ENCODE measurements at regions not wholly inside any gene's neighbourhood (a gene's known extent, or its start where the extent isn't known, plus 50 kb on each side); places are given as distances from the start of the nearest gene placed in this dataset.

- no peak for TF ChIP-seq CTCF (IDR thresholded peaks at IDR 0.05; ENCODE audit: borderline replicate concordance, insufficient read depth, low read depth, low read length)
- H3K4me3 ChIP-seq (ENCODE audit: low read depth, low read length): no peak overlapping the region
Observed at GRCh38 chrX:39856472-39857121, 241.2 kb downstream of the BCOR start.

GRCh38 chrX:39857780-39858179, 240.0 kb downstream of the BCOR start:
- TF ChIP-seq CTCF (IDR thresholded peaks at IDR 0.05; ENCODE audit: borderline replicate concordance, insufficient read depth, low read depth, low read length): no peak
- H3K4me3 ChIP-seq (ENCODE audit: low read depth, low read length): no peak overlapping the region

GRCh38 chrX:39859991-39860861, 237.5 kb downstream of the BCOR start:
- H3K4me3 ChIP-seq (ENCODE audit: low read depth, low read length): no peak overlapping the region
- TF ChIP-seq CTCF (IDR thresholded peaks at IDR 0.05; ENCODE audit: borderline replicate concordance, insufficient read depth, low read depth, low read length): no peak

- H3K4me3 ChIP-seq (ENCODE audit: low read depth, low read length): no peak overlapping the region
- no peak for TF ChIP-seq CTCF (IDR thresholded peaks at IDR 0.05; ENCODE audit: borderline replicate concordance, insufficient read depth, low read depth, low read length)
Observed at GRCh38 chrX:39862963-39863362, 234.8 kb downstream of the BCOR start.

GRCh38 chrX:39866229-39866628, 231.5 kb downstream of the BCOR start:
- no peak for TF ChIP-seq CTCF (IDR thresholded peaks at IDR 0.05; ENCODE audit: borderline replicate concordance, insufficient read depth, low read depth, low read length)
- no peak overlapping the region for H3K4me3 ChIP-seq (ENCODE audit: low read depth, low read length)

GRCh38 chrX:39869846-39870601, 227.7 kb downstream of the BCOR start:
- TF ChIP-seq CTCF (IDR thresholded peaks at IDR 0.05; ENCODE audit: borderline replicate concordance, insufficient read depth, low read depth, low read length): no peak
- H3K4me3 ChIP-seq (ENCODE audit: low read depth, low read length): no peak overlapping the region

All from GM12875 (cell line).